GM12878 (cell line): ENCODE measurements at regions not wholly inside any gene's neighbourhood (a gene's known extent, or its start where the extent isn't known, plus 50 kb on each side); places are given as distances from the start of the nearest gene placed in this dataset.

Experiments
- ATAC-seq: fragments of 200-7000 bp; cut with Tn5 transposase; 3 replicates; pipeline ENCODE4 v1.9.1; 2020; ENCODE audit warnings: mild to moderate bottlenecking, moderate library complexity
- BruUV-seq: library from RNA; stranded (reverse); fragments of 400-500 nt; replicated peaks from 2 replicates; lab custom pipeline; 2021; lab: Mats Ljungman, UMichigan
- CTCF ChIA-PET: fragments of 300-600 bp; sonication (Branson Sonifier 250); formaldehyde crosslinking; extraction: SDS; loops from one replicate; lab custom pipeline; 2021; ENCODE audit warnings: inconsistent platforms; lab: Yijun Ruan, JAX
- POLR2A ChIA-PET: fragments of 350-600 bp; formaldehyde crosslinking; extraction: SDS; loops from one replicate; lab custom pipeline; 2021; ENCODE audit warnings: inconsistent platforms; lab: Charles Lee
- RAD21 ChIA-PET: fragments of 300-600 bp; sonication (Branson Sonifier 250); formaldehyde crosslinking; loops from one replicate; lab custom pipeline; 2023; ENCODE audit warnings: antibody characterized with exemption; ENCODE audit not compliant: unreplicated experiment; lab: Charles Lee
- SMC1A ChIA-PET: fragments of 300-600 bp; sonication (Branson Sonifier 250); formaldehyde crosslinking; loops from one replicate; lab custom pipeline; 2023; ENCODE audit not compliant: unreplicated experiment, uncharacterized antibody; lab: Charles Lee
- DNase-seq: peaks from one replicate; pipeline ENCODE4 v3.0.0-alpha.2; 2011; ENCODE audit warnings: low read depth, low spot score
- FAIRE-seq: peaks from 3 replicates; lab custom pipeline; 2011; peaks lifted over from hg19 to GRCh38; lab: Jason Lieb, UNC
- H2AFZ ChIP-seq: 2 replicates; pipeline ENCODE4 v1.6.0; 2011; ENCODE audit warnings: low read depth, low read length, control low read depth; ENCODE audit not compliant: control insufficient read depth
- H3K27ac ChIP-seq: 2 replicates; pipeline ENCODE4 v1.5.1; 2011; ENCODE audit warnings: control low read depth; ENCODE audit not compliant: control insufficient read depth, insufficient read depth
- H3K27me3 ChIP-seq, 2 experiments: replicated peaks in 1 of 2; 2 replicates each; pipeline versions ENCODE4 v1.6.0 to v1.6.1; 2011; ENCODE audit warnings: low read length in 1 of 2; ENCODE audit not compliant: control insufficient read depth in 2 of 2, insufficient read depth in 2 of 2
- H3K36me3 ChIP-seq, 2 experiments: 2 replicates each; pipeline ENCODE4 v1.5.1; 2011; ENCODE audit warnings: low read length in 1 of 2; ENCODE audit not compliant: control insufficient read depth in 2 of 2, insufficient read depth in 2 of 2
- H3K4me1 ChIP-seq: 2 replicates; pipeline ENCODE4 v1.6.1; 2011; ENCODE audit warnings: mild to moderate bottlenecking, low read length, moderate library complexity, mixed read lengths; ENCODE audit not compliant: control insufficient read depth, insufficient read depth
- H3K4me2 ChIP-seq: 2 replicates; pipeline ENCODE4 v1.6.0; 2011; ENCODE audit warnings: control low read depth; ENCODE audit not compliant: control insufficient read depth, insufficient read depth
- H3K4me3 ChIP-seq: fragments of 200-600 bp; sonication (generic); 2 replicates; pipeline ENCODE4 v1.5.1; 2016
- H3K79me2 ChIP-seq: 2 replicates; pipeline ENCODE4 v1.6.0; 2011; ENCODE audit warnings: low read length; ENCODE audit not compliant: control insufficient read depth, insufficient read depth
- H3K9ac ChIP-seq: 2 replicates; pipeline ENCODE4 v1.8.0; 2011; ENCODE audit warnings: low read length, control low read depth, mixed read lengths; ENCODE audit not compliant: control insufficient read depth, insufficient read depth
- H3K9me3 ChIP-seq: replicated peaks from 3 replicates; pipeline ENCODE4 v1.5.1; 2011; ENCODE audit warnings: mild to moderate bottlenecking, low read length; ENCODE audit not compliant: control insufficient read depth, insufficient read depth
- H4K20me1 ChIP-seq: 2 replicates; pipeline ENCODE4 v1.6.0; 2011; ENCODE audit not compliant: control insufficient read depth, insufficient read depth
- CBX5 ChIP-seq: sonication (generic); IDR thresholded peaks from 2 replicates; pipeline ENCODE4 v1.6.1; 2016; ENCODE audit warnings: low read depth, moderate library complexity, mild to moderate bottlenecking, inconsistent platforms
- DPF2 ChIP-seq: fragments of 450-650 bp; IDR thresholded peaks from 2 replicates; pipeline ENCODE4 v1.6.1; 2017; ENCODE audit warnings: mild to moderate bottlenecking
- ETV6 ChIP-seq, 2 experiments: fragments of 450-650 bp in 1 of 2; IDR thresholded peaks in 1 of 2; conservative IDR thresholded peaks in 1 of 2; 2 replicates each; pipeline ENCODE4 v1.6.1; 2014; ENCODE audit warnings: antibody characterized with exemption in 1 of 2, borderline replicate concordance in 1 of 2, low read depth in 1 of 2, mild to moderate bottlenecking in 1 of 2, moderate library complexity in 1 of 2
- LARP7 ChIP-seq: fragments of 450-650 bp; IDR thresholded peaks from 2 replicates; pipeline ENCODE4 v1.6.1; 2017; ENCODE audit warnings: mild to moderate bottlenecking
- NBN ChIP-seq: fragments of 450-650 bp; IDR thresholded peaks from 2 replicates; pipeline ENCODE4 v1.6.1; 2016
- SP1 ChIP-seq: IDR thresholded peaks from one replicate; pipeline ENCODE4 v1.6.1; 2011; ENCODE audit warnings: low read depth, low read length
- SPI1 ChIP-seq: IDR thresholded peaks from 2 replicates; pipeline ENCODE4 v1.6.1; 2011; ENCODE audit warnings: low read depth, mild to moderate bottlenecking, low read length, moderate library complexity, borderline replicate concordance; ENCODE audit not compliant: insufficient read depth
- SRF ChIP-seq, 2 experiments: IDR thresholded peaks; 2 replicates each; pipeline ENCODE4 v1.6.1; 2011; ENCODE audit warnings: low read depth in 2 of 2, low read length in 2 of 2, mild to moderate bottlenecking in 1 of 2, moderate library complexity in 1 of 2
- STAT3 ChIP-seq: IDR thresholded peaks from 2 replicates; pipeline ENCODE4 v1.6.1; 2011; ENCODE audit warnings: low read depth, low read length, improper control_type of control experiment
- SUPT20H ChIP-seq: IDR thresholded peaks from 2 replicates; pipeline ENCODE4 v1.6.1; 2011; ENCODE audit warnings: low read depth, mild to moderate bottlenecking, low read length, moderate library complexity, borderline replicate concordance; ENCODE audit not compliant: control insufficient read depth
- TARDBP ChIP-seq: IDR thresholded peaks from 2 replicates; pipeline ENCODE4 v1.6.1; 2016; ENCODE audit warnings: borderline replicate concordance
- TBL1XR1 ChIP-seq: IDR thresholded peaks from 2 replicates; pipeline ENCODE4 v1.6.1; 2012; ENCODE audit warnings: low read depth, low read length, improper control_type of control experiment
- WGBS: methylation state at CpG from one replicate; pipeline ENCODE4 v1.1.6; 2016; ENCODE audit warnings: low lambda C conversion rate; ENCODE audit not compliant: insufficient replicate concordance, insufficient coverage; ENCODE audit errors: missing lambda C conversion rate; 5-methylcytosine and 5-hydroxymethylcytosine counted together
- in situ Hi-C: fragments of 300-500 bp; cut with MboI; formaldehyde crosslinking; loops from 9 replicates; pipeline ENCODE4 v1.14.3; 2018; ENCODE audit warnings: mixed read lengths
- intact Hi-C: fragments of 100-400 bp; cut with micrococcal nuclease; formaldehyde crosslinking; loops from one replicate; pipeline ENCODE4 v1.14.2; 2022; ENCODE audit not compliant: unreplicated experiment
- TF ChIP-seq, protein P1 (sequence below): fragments of 450-650 bp; IDR thresholded peaks from 2 replicates; pipeline ENCODE4 v1.6.1; 2018; ENCODE audit warnings: mild to moderate bottlenecking, low read depth, moderate library complexity; ENCODE audit not compliant: partially characterized antibody

DNA sequence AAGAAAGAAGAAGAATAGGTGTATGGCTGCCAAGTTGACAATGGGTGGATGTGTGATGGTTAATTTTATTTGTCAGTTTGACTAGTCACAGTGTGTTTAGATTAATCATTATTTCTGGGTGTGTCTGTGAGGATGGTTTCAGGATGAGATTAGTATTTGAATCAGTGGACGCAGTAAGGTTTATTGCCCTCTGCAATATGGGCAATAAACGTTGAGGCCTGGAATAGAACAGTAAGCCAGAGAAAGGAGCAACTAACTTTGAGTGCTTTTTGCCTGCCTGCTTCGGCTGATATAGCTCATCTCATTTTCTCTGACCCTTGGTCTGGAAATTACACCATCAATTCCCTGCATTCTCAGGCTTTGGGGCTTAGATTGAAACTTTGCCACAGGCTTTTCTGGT lies 140.8 kb upstream of the SPANXN4 start:
- CTCF ChIA-PET = no interaction called here
- BruUV-seq = no TSS peak
- Histone ChIP-seq H3K9me3 (no peaks in the 10 kb centered on the region), H3K4me2 (no peak overlapping the region), H4K20me1 (no peaks in the 10 kb centered on the region), H3K27ac (no peak overlapping the region), H3K9ac (no peak overlapping the region), H3K36me3 (no peaks in the 10 kb centered on the region), H3K4me1 (no peaks in the 10 kb centered on the region), H2AFZ (no peak overlapping the region), H3K27me3 (no peaks in the 10 kb centered on the region), H3K79me2 (no peaks in the 10 kb centered on the region), H3K4me3 (no peak overlapping the region)
- POLR2A ChIA-PET = no interaction called here
- SMC1A ChIA-PET = no interaction called here
- TF ChIP-seq STAT3 = no peak
- no peak for TF ChIP-seq NBN
- no peak for TF ChIP-seq ETV6 (conservative IDR thresholded peaks at IDR 0.05 in 1 of 2, IDR thresholded peaks at IDR 0.05 in 1 of 2; ENCODE audit: borderline replicate concordance in 1 of 2, low read depth in 1 of 2)
- no peak for TF ChIP-seq TBL1XR1
- no peak for TF ChIP-seq LARP7
- TF ChIP-seq SRF (IDR thresholded peaks at IDR 0.05; ENCODE audit: low read depth in 2 of 2, low read length in 2 of 2) = no peak
- no peak for TF ChIP-seq TARDBP
- TF ChIP-seq DPF2 = no peak
- TF ChIP-seq SUPT20H = no peak
- TF ChIP-seq, protein P1, sequence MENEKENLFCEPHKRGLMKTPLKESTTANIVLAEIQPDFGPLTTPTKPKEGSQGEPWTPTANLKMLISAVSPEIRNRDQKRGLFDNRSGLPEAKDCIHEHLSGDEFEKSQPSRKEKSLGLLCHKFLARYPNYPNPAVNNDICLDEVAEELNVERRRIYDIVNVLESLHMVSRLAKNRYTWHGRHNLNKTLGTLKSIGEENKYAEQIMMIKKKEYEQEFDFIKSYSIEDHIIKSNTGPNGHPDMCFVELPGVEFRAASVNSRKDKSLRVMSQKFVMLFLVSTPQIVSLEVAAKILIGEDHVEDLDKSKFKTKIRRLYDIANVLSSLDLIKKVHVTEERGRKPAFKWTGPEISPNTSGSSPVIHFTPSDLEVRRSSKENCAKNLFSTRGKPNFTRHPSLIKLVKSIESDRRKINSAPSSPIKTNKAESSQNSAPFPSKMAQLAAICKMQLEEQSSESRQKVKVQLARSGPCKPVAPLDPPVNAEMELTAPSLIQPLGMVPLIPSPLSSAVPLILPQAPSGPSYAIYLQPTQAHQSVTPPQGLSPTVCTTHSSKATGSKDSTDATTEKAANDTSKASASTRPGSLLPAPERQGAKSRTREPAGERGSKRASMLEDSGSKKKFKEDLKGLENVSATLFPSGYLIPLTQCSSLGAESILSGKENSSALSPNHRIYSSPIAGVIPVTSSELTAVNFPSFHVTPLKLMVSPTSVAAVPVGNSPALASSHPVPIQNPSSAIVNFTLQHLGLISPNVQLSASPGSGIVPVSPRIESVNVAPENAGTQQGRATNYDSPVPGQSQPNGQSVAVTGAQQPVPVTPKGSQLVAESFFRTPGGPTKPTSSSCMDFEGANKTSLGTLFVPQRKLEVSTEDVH = no peak
- no peak for TF ChIP-seq SP1
- no peak for TF ChIP-seq SPI1
- no peak for TF ChIP-seq CBX5
- RAD21 ChIA-PET = no interaction called here
- in situ Hi-C loops = no loop called here
- WGBS = 38% methylated on average over 3 of the region's 3 CpGs
- FAIRE-seq (no peak), ATAC-seq (no peak), DNase-seq (no peak)
- intact Hi-C loops = loop anchor here (5.0 kb wide), 1 partner anchor 92 kb away; no protein-coding TSS in a partner anchor
